ENCODE measurements at regions not wholly inside any gene's neighbourhood (a gene's known extent, or its start where the extent isn't known, plus 50 kb on each side); places are given as distances from the start of the nearest gene placed in this dataset.

DNA sequence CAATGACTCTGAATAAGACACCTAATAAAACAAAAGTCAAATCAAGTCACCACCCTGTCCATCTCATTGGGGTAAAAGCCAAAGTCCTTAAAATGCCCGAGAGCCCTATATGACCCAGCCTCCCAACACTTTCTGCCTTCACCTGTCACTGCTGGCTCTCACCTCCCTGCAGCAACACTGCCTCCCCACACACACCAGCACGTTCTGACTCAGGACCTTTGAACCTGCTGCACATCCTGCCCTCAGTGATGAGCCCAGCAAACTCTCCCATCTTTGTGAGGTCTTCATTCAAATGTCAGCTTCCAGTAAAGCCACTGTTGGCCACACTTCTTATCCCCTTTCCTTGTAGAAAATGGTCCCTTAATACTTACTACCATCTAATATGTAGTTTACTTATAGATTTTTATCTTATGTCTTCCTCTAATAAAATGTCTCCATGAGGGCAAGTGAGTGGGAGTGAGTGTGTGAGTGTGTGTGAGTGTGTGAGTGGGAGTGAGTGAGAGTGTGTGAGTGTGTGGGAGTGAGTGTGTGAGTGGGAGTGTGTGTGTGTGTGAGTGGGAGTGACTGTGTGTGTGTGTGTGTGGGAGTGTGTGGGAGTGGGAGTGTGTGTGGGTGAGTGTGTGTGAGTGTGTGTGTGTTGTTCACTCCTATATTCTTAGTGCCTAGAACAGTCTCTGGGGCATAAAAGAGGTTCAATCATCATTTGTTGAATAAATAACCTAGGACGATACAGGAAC lies 504.7 kb downstream of the EIPR1 start:
- DNase-seq (ENCODE audit: low read depth, low spot score), result no peak

GRCh38 chr2:2872309-2872617 lies 505.4 kb downstream of the EIPR1 start:
- no peak for DNase-seq (ENCODE audit: low read depth, low spot score)

DNA sequence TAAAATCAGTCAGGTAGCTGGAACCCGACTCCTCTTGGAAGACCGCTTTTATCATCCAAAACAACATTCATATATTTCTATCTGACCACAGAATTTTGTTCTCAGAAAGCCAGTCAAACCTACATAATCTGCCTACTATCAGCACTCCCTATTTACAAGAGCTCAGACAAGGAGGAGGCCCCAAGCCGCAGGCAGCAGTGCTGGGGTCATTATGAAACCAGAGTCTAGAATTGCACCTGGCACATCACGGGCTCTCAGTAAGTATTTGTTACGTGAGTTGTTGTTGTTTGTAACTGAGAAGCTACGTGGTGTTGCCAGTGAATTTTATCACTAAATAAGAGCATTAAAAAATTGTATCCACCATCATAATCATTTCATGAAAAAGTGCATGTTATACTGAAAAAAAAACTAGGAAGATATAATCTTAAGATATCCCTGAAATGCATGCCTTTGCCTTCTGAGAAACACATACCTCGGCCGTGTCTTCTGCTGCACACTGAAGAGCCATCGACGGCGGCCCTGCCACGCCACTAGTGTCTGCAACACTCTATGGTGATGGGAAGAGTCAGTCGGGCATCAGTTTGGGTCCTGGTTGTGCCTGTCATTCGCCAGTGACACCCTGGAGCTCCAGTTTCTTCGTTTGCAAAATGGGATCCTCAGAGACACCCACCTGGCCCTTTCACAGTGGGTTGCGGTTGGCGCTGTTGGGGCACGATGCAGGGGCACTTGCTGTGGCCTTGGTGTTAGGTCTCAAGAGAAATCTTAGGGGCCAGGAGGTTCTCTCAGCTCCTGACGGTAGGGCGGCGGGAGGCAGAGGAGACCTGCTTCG lies 505.9 kb downstream of the EIPR1 start:
- DNase-seq (ENCODE audit: low read depth, low spot score), result no peak

DNA sequence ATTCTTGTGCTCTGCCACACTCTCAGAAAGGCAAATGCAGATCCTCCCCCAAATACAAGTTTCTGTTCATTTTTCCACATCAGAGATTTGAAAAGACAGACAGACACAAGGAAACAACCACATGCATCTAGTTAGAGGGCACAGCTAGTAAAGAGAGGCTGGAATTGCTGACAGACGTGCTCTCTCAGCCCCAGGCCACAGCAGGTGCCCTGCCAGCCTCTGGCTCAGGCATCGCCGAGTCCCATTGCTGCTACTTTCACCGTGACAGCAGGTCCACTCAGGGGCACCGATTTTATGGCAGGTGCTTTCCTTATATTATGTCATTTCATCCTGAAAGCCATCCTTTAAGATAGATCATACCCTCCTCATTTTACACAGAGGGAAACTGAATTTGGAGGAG lies 507.5 kb downstream of the EIPR1 start:
- DNase-seq (ENCODE audit: low read depth, low spot score), result no peak

GRCh38 chr2:2869553-2869952 lies 508.1 kb downstream of the EIPR1 start:
- DNase-seq (ENCODE audit: low read depth, low spot score), result no peak

DNA sequence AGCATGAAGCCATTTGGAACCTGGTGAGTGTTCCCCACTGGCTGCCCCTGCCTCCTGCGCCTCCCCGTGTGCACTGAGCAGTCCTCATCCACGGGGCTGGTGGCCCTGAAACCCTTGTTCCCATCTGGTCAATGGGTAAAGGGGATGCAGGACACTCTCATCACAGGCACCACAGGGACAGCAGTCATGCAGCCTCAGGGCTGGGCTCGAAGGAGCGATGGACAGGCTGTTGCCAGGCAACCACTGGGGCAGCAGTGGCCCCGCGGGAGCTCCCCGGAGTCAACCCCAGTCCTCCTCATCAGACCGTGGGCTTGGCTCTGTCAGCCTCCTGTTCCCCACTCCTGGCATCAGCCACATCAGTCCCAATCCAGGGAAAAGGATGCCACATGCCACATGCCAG lies 509.5 kb downstream of the EIPR1 start:
- DNase-seq (ENCODE audit: low read depth, low spot score), result no peak

GRCh38 chr2:2867397-2867979 lies 510.1 kb downstream of the EIPR1 start:
- DNase-seq (ENCODE audit: low read depth, low spot score), result no peak

- DNase-seq (ENCODE audit: low read depth, low spot score), result no peak
These were observed 511.2 kb downstream of the EIPR1 start for GRCh38 chr2:2866459-2866858.

DNA sequence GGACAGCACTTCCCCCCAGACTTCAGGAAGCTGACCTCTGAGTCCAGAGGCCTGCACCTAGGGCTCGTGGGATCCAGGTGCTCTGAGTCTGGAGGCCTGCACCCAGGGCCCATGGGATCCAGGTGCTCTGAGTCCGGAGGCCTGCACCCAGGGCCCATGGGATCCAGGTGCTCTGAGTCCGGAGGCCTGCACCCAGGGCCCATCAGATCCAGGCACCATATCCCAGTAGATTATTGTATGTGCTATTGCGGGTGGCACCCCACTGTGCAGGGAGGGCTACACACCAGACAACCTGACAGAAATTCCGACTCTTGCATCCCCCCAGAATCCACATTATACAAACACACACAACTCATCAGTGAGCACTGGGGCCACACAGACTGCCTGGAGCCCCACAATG lies 515.2 kb downstream of the EIPR1 start:
- no peak for DNase-seq (ENCODE audit: low read depth, low spot score)

GRCh38 chr2:2861666-2862240 lies 515.9 kb downstream of the EIPR1 start:
- DNase-seq (ENCODE audit: low read depth, low spot score), result no peak

- DNase-seq (ENCODE audit: low read depth, low spot score), result no peak
These were observed 516.9 kb downstream of the EIPR1 start for GRCh38 chr2:2860589-2861300.

- DNase-seq (ENCODE audit: low read depth, low spot score), result no peak
These were observed 517.9 kb downstream of the EIPR1 start for GRCh38 chr2:2859732-2860131.

- DNase-seq (ENCODE audit: low read depth, low spot score), result no peak
These were observed 518.5 kb downstream of the EIPR1 start for GRCh38 chr2:2859164-2859563.

- DNase-seq (ENCODE audit: low read depth, low spot score), result no peak
These were observed 520.7 kb downstream of the EIPR1 start for GRCh38 chr2:2856723-2857415.

DNA sequence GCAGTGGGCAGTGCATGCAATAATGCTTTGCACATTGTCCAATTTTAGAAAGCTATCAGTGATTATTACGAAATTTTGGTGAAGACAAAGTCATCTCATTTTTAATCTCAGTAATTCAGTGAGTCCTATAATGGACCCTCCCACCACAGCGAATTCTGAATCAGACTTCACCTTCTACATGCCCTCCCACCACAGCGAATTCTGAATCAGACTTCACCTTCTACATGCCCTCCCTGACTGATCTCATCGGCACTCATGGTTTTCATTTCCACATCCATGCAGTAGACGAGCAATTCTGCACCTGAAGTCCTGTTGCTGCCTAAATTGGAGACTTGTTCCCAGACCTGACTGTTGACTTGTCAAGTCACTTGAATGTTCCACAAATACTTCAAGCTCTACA lies 522.3 kb downstream of the EIPR1 start:
- no peak for DNase-seq (ENCODE audit: low read depth, low spot score)

GRCh38 chr2:2853346-2853745 lies 522.3 kb upstream of the MYT1L start:
- no peak for DNase-seq (ENCODE audit: low read depth, low spot score)

- no peak for DNase-seq (ENCODE audit: low read depth, low spot score)
These were observed 521.0 kb upstream of the MYT1L start for GRCh38 chr2:2851806-2852777.

DNA sequence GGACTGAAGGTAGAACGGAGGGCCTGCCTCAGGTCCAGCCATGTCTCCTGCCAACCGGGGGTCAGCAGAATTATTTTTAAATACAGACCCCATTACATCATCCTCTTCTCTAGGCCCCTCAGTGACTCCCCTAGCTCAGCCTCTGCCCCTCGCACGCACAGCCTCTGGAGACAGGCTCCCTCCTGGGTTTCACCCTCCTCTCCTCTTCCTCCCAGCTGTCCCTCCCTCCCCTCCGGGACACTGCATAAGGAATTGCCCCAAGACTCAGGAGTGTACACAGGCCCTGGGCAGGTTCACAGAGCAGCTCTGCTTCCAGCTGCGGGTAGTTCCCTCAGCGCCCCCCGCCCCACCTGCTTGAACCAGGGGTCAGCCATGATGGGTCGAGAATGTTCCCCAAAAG lies 520.2 kb upstream of the MYT1L start:
- DNase-seq (ENCODE audit: low read depth, low spot score), result no peak

- DNase-seq (ENCODE audit: low read depth, low spot score), result no peak
These were observed 519.8 kb upstream of the MYT1L start for GRCh38 chr2:2850859-2851258.

DNA sequence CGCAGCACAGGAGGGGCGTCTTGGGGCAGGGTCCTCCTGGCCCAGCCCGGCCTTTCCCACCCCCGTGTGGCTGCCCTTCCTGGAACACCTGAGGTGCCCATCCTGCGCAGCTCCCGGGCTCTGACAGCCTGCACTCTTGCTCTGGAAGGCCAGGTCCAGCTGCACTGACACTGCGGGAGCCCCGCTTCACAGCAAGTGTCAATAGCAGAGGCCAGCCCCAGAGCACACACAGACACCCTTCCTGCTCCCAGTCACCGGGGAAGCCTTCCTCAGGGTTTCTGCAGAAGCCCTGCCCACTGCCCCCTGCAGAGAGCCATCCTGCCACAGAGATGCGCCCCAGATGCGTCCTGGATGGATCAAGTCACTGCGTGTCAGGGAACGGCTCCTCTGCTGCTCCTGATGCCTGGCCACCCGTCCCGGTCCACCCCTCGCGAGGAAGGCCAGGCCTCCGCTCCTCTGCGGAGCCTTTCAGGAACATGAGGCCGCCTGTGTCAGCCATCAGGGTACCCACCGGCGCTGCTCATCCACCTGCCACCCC lies 519.2 kb upstream of the MYT1L start:
- DNase-seq (ENCODE audit: low read depth, low spot score), result no peak

Measured in astrocyte of the hippocampus (primary cell).